TTC549 (cell line): ENCODE measurements at regions not wholly inside any gene's neighbourhood (a gene's known extent, or its start where the extent isn't known, plus 50 kb on each side); places are given as distances from the start of the nearest gene placed in this dataset.
"Not testable (repeated sequence)": the region's sequence is repeated elsewhere in the genome, so short reads cannot be mapped to it uniquely, and the experiment has no call there.

Experiments used
- FAIRE-seq: peaks from 2 replicates; lab custom pipeline; 2012; peaks lifted over from hg19 to GRCh38; lab: Jason Lieb, UNC

DNA sequence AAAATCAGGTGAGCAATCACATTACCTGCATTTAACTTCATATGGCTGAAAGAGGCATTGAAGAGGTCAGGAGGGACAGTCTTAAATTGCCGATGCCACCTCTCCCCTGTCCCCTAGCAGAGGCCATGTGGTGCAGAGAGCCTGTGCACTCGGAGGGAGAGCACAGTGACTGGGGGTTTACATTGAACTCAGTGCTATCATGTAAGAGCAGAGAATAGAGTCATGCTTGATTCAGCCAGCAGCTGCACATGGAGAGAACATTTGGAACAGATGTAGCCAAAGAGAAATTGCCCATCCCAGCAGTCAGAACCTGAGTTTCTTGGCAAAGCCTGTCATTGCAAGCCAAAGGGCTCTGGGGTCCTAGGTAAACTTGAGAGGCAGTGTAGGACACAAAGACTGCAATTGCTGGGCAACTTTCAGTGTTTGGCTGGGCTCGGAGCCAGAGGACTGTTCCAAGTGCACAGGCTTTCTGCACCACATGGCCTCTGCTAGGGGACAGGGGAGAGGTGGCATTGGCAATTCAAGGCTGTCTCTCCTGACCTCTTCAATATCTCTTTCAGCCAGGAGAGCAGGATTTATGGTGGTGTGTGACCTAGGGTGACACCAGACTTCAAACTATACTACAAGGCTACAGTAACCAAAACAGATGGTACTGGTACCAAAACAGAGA lies 267.1 kb downstream of the REEP3 start:
- no peak for FAIRE-seq

DNA sequence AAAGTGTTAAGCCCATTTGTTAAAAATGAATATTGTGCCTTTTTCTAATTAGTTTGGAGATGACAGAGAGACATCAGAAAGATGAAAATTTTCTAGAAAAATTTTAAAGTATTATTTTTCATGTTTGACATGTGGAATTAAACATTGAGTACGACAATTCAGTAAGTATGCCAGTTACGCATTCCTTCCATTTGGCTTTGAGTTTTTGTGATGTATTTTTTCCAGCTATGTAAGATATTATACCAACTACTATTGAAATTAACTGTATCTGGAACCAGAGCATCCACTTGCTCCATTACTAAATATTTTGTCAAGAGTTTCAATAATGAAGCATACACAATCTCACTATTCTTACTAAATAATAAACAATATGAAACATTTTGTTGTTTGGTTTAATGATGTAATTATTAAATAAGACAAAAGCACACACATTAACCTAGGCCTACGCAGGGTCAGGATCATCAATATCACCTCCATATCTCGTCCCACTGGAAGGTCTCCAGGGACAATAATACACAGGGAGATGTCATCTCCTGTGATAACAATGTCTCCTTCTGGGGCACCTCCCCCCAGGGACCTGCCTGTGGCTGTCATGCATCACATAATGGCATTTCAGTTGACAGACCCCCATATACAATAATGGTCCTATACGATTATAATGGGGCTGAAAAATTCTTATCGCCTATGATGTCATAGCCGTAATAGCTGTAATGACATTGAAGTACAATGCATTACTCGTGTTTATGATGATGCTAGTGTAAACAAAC lies 274.1 kb downstream of the REEP3 start:
- no peak for FAIRE-seq

DNA sequence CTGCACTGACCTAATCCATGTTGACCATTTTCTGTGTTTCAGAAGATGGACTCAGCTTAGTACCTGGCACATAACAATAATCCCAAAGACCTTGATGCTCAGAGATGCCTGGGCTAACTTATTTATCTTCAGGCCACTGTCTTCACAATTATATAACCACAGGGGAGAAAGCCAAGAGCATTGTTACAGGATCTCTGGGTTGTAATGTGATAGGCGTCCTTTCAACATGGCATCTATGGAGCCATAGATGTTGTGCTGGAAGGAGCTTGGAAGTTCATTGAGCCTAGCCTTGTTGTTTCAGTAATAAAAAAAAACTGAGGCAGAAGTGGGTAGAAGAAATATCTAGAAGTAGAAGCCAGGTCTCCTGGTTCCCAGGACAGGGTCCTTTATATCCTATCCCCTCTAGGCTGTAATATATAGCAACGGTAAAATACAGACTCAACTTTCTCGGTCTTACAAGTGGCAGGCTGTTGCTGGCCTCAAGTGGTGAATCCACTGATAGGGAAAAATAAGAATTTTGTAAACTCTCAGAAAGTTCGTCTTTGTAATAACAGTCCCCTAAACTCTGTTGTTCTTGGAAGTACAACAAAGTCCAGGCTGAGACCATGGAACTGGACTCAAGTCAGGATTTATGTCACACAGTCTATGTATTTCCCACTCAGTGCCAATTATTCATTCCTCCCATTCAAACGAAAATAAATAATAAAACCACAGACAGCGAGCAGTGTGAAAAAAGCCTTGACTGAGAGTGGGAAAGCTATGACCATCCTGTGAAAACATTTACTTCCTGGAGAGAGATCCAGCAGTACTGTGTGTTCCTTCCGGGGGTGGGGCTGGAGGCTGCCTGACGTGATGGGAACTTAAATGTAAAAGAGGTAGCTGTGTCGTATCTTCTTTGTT lies 277.6 kb downstream of the REEP3 start:
- no peak for FAIRE-seq

DNA sequence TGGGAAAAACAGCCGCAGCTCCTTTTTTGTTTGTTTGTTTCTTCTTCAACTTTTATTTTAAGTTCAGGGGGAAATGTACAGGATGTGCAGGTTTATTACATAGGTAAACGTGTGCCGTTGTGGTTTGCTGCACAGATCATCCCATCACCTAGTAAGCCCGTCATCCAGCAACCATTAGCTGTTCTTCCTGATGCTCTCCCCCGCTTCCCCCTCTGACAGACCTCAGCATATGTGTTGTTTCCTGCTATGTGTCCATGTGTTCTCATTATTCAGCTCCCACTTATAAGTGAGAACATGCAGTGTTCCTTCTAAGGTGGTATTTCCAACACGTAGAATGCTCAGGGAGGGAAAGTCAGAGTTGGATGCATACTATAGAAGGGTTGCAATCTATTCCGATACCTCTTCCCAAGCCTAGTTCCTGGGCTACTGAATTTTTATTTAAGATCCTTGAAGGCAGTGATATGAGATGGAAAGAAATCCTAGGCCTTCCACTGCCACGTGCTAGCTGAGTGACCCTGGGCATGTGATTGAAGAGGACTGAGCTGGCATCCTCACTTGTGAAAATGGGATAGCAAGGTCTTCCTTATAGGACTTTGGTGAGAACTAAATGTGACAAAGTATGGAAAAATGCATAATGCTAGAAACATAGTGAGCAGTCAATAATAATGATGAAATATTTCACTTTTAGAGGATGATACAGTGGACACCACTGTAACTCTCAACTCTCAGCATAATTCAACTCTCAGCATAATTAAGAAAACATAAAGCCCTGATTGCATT lies 278.5 kb downstream of the REEP3 start:
- no peak for FAIRE-seq

DNA sequence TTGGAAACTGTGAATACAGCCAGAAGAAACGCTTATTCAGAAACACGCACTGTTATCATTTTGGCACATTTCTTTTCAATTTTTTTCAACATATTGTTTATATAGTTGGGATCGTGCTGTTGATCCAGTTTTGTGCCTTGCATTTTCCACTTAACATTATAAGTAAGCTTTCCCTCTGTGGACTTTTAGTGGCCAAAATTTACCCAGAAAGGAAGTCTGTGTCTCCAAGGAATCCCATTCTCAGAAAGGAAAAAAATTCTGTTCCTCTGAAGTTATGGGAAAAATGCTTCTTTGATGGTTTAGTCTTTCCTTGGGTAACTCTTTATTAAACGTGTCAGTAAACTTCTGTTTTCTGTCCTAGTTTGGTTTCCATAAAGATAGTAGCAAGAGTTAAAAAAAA lies 280.0 kb downstream of the REEP3 start:
- FAIRE-seq: no peak

DNA sequence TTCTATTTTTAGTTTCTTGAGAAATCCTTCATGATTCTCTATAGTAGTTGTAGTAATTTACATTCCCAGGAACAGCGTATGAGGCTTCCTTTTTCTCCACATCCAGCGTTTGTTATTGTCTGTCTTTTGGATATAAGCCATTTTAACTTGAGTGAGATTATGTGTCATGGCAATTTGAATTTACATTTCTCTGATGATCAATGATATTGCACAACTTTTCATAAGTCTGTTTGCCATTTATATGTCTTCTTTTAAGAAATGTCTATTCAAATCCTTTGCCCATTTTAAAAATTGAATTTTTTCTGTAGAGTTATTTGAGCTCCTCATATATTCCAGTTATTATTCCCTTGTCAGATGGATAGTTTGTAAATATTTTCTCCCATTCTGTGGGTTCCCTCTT lies 285.1 kb downstream of the REEP3 start:
- FAIRE-seq: no peak

DNA sequence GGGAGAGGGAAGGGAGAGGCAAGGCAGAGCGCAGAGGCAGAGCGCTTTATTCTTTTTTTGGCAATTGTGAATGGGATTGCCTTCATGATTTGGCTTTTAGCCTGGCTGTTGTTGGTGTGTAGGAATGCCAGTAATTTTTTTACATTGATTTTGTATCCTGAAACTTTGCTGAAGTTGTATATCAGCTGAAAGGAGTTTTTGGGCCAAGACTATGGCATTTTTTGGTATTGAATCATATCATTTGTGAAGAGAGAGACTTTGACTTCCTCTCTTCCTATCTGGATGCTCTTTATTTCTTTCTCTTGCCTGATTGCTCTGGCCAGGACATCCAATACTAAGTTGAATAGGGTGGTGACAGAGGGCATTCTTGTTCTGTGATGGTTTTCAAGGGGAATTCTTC lies 291.3 kb downstream of the REEP3 start:
- FAIRE-seq: no peak

DNA sequence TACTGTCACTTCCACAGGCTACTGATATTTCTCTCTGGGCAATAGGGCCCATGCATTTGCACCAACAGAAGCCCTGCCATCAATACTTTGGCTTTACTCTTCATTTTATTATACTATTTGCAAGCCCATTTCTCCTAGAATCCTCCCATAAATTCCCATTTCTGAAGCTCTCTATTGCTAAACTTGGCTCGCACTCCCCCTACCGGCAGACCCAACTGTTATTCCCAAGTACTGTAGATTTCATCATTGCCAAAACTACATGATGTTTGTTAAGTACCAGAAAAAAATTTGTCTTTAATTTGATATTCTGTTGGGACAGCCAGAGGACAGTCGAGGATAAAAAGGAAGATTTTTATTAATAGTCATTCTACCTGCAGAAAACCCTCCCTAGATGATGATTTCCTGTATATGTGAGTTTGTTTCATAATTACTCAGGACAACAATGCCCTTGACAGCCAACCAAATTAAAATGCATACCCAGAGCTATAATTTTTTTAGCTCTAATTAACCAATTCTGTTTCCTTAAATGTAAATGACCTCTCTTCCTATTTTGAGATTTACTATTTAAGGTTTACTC lies 298.6 kb downstream of the REEP3 start:
- peak; percentile 67 for FAIRE-seq

DNA sequence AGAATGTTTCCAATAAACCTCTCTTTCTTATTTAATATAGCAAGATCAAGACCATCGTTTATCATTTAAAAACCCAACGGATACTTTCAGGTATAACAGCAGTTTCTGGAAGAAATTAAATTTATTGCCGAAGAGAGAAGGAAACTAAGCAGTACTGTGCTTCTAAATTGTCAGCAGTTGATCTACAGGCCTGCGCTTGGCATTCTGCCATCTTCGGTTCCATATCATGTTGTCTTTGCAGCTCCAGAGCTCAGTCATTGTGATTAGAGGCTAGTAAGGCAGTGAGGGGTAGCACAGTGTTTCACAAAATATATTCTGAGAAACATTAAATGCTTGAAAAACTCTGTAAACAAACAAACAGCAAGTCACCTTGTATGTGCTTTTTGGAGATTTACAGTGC lies 301.3 kb downstream of the REEP3 start:
- FAIRE-seq: no peak

DNA sequence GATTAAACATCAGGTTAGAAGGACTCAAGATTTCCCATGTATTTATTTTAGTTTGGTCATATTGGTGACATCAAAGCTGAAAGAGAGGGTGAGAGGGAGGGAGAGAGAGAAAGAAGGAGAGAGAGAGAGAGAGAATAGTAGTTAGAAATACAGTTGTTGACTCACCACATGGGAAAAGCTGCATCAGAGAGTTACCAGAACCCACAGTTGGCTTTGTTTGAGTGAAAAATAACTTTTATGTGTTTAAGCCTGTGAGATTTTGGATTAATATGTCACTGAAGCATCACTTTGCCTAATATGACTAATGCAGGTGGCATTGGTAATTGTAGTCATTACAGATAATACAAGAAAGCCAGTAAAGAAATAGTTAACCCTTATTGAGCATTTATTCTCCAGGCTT lies 303.9 kb downstream of the REEP3 start:
- FAIRE-seq: no peak

DNA sequence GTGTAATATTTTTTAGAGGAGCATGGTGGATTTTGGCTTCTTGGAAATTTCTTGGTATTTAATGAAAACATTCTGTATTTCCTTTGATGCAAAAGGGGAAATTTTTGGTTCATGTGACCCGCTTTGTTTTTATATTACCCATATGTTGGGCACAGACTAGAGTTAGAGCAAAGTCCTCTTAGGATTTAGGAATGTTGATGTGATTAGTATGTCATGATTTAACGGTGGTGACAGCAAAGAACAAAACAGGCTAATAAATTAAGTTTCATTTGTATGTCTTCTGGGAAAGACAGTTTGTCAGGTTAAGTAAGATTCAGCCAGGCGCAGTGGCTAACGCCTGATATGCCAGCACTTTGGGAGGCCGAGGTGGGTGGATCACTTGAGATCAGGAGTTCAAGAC lies 304.6 kb downstream of the REEP3 start:
- FAIRE-seq: no peak

DNA sequence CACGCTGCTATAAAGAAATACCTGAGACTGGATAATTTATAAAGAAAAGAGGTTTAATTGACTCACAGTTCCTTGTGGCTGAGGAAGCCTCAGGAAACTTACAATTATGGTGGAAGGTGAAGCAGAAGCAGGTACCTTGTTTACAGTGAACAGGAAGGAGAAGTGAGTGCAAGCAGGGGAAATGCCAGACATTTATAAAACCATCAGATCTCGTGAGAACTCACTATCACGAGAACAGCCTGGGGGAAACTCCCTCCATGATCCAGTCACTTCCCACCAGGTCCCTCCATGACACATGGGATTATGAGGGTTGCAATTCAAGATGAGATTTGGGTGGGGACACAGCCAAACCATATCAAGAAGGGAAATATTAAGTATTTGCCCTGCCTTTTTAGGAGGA lies 305.8 kb downstream of the REEP3 start:
- FAIRE-seq: not testable (repeated sequence)

DNA sequence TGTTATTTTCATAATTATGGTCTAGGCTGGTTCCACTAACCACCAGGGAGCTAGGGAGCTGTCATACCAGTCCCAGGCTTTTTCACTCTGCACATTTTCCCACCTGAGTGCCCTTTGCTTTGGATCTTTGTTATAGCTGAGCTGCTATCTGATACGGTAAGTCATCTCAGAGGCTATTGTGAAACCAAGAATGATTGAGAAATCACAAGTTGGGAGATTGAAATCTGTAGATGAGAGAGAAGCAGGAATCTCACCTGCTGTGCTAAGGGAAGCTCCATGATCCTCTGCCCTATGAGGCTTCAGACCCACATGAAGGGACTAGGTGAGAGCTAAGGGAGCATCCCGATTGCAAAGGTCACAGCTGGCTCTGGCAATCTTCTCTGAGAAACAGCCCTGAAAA lies 307.8 kb downstream of the REEP3 start:
- FAIRE-seq: no peak

DNA sequence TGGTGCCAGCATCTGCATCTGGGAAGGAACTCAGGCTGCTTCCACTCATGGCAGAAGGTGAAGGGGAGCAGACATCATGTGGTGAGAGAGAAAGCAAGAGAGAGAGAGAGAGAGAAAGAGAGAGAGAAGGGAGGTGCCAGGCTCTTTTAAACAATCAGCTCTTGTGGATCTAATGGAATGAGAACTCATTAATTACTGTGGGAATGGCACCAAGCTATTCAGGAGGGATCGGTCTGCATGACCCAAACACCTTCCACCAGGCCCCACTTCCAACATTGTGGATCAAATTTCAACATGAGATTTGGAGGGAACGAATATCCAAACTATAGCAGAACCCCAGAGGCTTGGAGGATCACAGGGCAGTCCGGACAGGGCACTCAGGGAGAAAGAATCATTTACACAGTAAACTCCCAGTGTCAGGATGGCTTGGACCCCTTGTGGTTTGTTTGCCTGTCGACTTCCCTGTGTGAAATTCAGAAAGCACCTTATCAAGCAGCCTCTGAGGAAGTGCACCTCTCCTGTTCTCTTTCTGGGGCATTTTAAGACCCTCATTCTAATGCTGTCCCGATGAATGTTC lies 308.5 kb downstream of the REEP3 start:
- no peak for FAIRE-seq

DNA sequence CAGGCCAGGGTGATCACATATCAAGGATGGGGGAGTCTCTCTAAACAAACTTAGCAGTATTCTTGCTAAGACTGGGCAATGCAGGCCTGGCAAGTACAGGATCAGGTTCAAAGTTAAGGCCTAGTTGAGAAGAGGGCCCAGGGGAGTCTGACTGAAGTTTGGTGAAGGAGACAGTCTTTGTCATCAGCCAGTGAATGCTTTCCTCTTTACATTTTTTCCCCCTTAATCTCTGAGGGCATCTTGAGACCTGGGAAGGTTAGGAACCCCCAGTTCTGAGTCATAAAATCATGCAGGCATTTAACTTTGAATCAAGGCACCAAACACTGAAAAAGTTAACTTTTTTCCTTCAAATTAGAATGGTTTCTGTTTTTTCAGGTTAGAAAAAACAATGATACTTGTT lies 311.5 kb downstream of the REEP3 start:
- FAIRE-seq: no peak

DNA sequence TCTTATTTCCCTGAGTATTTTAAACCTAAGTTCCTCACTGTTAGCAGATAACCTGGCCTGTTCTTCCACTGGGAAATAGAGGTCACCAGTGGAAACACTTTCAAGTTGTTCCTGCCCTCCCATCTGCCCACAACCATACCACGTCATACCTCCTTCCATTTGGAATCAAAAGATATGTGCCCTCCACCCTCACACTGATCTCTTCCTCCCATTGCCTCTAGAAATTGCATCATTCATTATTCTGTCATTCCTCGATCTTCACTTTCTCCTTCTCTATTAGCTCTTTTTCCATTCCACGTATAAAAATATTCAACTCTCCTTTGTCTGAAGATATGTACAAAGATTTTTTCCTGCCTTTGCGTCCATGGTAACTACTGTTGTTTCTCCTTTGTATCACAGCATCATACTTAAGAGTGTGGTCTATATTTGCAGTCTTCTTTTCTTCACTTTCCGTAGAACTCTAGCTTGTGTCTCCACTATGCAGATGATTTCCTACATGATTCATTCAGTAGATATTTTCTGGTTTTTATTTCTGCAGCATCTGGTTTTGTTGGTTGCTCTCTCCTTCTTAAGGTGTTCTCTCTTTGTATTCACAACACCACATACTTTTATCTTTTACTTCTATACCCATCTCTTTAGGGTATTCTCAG lies 312.3 kb downstream of the REEP3 start:
- no peak for FAIRE-seq

DNA sequence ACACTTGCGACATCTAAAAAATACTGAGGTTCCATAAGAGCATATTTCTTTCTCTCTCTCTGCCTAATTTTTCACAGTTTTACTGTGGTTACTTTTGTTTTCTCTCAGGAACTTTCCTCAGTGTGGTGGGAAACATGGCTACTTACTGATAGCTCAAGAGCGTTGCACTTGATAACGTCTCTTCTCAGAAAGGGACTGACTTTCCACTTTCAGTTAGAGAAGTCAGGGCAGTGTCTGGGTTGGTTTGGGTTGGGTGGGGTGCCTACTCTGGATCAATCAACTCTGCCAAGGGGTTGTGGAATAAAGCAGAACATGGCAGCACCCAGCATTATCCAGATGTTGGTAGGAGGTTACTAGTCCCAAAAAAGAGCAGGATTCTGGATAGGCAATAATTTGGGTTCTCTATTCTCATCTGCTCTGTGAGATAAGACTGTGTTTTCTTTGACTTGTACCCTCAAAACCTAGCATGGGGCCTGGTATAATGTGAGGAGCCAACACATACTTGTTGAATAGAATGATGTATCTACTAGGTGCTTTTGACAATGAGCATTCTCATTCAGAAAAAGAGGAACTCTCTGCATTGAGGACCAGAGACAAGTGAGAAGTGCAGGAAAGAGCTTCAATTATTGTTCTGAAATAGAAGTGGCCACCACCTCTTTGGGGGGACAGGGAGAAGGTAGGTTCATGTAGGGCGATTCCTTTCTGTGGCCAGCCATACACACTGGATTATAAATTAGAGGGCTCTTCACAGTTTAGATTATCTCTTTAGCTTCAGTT lies 315.7 kb downstream of the REEP3 start:
- FAIRE-seq: no peak

DNA sequence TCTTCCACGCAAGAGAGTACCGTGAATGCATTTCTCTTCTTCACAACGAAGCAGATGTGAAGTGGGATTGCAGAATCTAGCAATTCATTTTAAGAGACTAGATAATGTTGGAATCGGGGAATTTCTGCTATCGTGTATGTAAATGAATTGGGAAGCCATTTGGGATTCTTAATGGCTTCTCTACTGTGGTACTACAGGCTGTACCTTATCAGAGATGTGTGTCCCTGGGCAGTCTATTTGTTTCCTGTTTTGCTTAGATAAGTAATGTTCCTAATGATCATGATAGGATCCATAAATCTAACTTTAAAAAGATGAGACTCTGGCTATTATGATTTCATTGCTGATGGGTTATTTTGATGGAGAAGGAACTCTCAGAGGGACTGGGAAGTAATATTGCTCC lies 320.6 kb downstream of the REEP3 start:
- no peak for FAIRE-seq

DNA sequence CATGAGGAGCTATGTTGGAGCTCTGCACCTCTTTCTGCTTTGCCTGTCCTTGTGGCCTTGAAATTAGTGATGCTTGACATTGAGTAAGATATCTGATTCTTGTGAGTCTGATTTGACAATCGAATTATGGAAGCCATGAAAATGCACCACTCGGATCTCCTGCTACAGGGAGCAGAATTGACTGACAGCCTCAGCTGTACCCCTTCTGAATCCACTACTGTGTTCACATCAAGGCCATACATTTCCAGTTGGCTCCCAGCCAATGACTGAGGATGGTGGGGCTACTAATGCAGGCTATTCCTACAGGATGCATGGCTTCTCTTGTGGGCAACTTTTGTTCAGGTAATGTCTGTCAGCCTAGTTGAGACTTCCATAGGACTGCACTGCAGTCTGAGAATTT lies 321.9 kb downstream of the REEP3 start:
- FAIRE-seq: no peak

DNA sequence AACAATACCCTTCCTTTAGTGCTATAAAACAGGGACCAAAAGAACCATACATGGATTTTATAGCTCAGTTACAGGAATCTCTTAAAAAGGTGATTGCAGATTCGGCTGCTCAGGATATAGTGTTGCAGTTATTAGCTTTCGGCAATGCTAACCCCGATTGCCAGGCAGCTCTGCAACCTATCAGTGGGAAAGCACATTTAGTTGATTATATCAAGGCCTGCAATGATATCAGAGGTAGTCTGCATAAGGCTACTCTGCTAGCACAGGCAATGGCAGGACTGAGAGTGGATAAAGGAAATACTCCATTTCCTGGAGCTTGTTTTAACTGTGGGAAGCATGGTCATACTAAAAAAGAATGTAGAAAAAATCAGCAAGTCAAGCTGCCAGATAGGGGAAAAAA lies 327.7 kb downstream of the REEP3 start:
- not testable (repeated sequence) for FAIRE-seq
